ENCODE measurements at regions not wholly inside any gene's neighbourhood (a gene's known extent, or its start where the extent isn't known, plus 50 kb on each side); places are given as distances from the start of the nearest gene placed in this dataset.

GRCh38 chr2:22124003-22124402, 1000.2 kb downstream of the TDRD15 start:
- H2AK9ac ChIP-seq (replicated peaks; ENCODE audit: low read depth, low read length, poor library complexity): no peak overlapping the region
- H2BK120ac ChIP-seq (ENCODE audit: low read depth, low read length): no peak overlapping the region
- no peak overlapping the region for H3K27ac ChIP-seq (ENCODE audit: insufficient read depth, low read length)
- H2BK15ac ChIP-seq (ENCODE audit: low read depth, low read length): no peak overlapping the region
- H2AFZ ChIP-seq (replicated peaks; ENCODE audit: low read length, poor library complexity): no peak overlapping the region
- intact Hi-C loops (cut with micrococcal nuclease) (no loop called here), dilution Hi-C loops (cut with HindIII; ENCODE audit: low sequenced_read_pairs, unreplicated experiment) (no loop called here), in situ Hi-C loops (cut with MboI; ENCODE audit: low sequenced_read_pairs) (no loop called here)
- no peak overlapping the region for H4K8ac ChIP-seq (ENCODE audit: low read depth in 2 of 2, low read length in 2 of 2)
- no peaks in the 10 kb centered on the region for H3K4me1 ChIP-seq (ENCODE audit: control insufficient read depth, insufficient read depth, low read length)
- H3K9me1 ChIP-seq (ENCODE audit: insufficient read depth, low read length): no peaks in the 10 kb centered on the region
- POLR2A ChIA-PET (ENCODE audit: unreplicated experiment): no interaction called here
- H3K36me3 ChIP-seq (ENCODE audit: control insufficient read depth, insufficient read depth, low read length): no peaks in the 10 kb centered on the region
- CTCF ChIA-PET: no interaction called here
- DNase-seq (no peak), ATAC-seq (ENCODE audit: low read depth) (no peak)
- no peak overlapping the region for H2AK5ac ChIP-seq (ENCODE audit: low read depth, low read length)
- TF ChIP-seq CTCF (conservative IDR thresholded peaks at IDR 0.05; ENCODE audit: low read depth, low read length) (0 out of 2 replicates have a peak, but pooled peaks have one; percentile 16), CEBPB (IDR thresholded peaks at IDR 0.05; ENCODE audit: low read depth, low read length) (no peak), NFE2L2 (IDR thresholded peaks at IDR 0.05; ENCODE audit: low read depth, low read length) (no peak)
- H3K79me1 ChIP-seq (ENCODE audit: low read depth in 1 of 2, low read length in 2 of 2): no peaks in the 10 kb centered on the region
- H3K4me3 ChIP-seq (ENCODE audit: insufficient read depth, low read depth, low read length): no peak overlapping the region
- H3K9ac ChIP-seq (ENCODE audit: low read depth, low read length): no peak overlapping the region
- no peak overlapping the region for H3K18ac ChIP-seq (ENCODE audit: low read depth, low read length)
- H4K5ac ChIP-seq (ENCODE audit: low read depth, low read length): no peak overlapping the region
- H3K56ac ChIP-seq (ENCODE audit: extremely low read depth, insufficient read depth, low read length): no peak overlapping the region
- H3K14ac ChIP-seq (replicated peaks; ENCODE audit: low read depth, low read length): no peak overlapping the region
- H2BK20ac ChIP-seq (ENCODE audit: low read depth, low read length): no peak overlapping the region
- no TSS peak for BruUV-seq (replicated peaks)
- H3K9me3 ChIP-seq (ENCODE audit: control insufficient read depth, insufficient read depth, low read length): no peaks in the 10 kb centered on the region
- H3K4me2 ChIP-seq (ENCODE audit: low read depth, low read length): no peak overlapping the region
- H3K4ac ChIP-seq (ENCODE audit: low read depth, low read length): no peak overlapping the region
- no CpG with 5 or more reads among the region's 4 CpGs for WGBS, 2 experiments (ENCODE audit: extremely low coverage in 2 of 2, insufficient read length in 1 of 2)
- H3K23ac ChIP-seq (ENCODE audit: low read depth, low read length): no peak overlapping the region
- no peak overlapping the region for H2BK5ac ChIP-seq (ENCODE audit: low read depth, low read length, poor library complexity, severe bottlenecking)
- H4K20me1 ChIP-seq (ENCODE audit: insufficient read depth, low read length): no peaks in the 10 kb centered on the region
- no peak overlapping the region for H4K91ac ChIP-seq (ENCODE audit: insufficient read depth, low read depth, low read length)
- H3K27me3 ChIP-seq (ENCODE audit: control insufficient read depth, insufficient read depth, low read length): no peaks in the 10 kb centered on the region

Data from IMR-90 (cell line).